HCT116 (cell line): ENCODE measurements at regions not wholly inside any gene's neighbourhood (a gene's known extent, or its start where the extent isn't known, plus 50 kb on each side); places are given as distances from the start of the nearest gene placed in this dataset.

ENCODE experiments used
- ATAC-seq: fragments of 200-7000 bp; cut with Tn5 transposase; 2 replicates; pipeline ENCODE4 v1.9.1; 2020; ENCODE audit warnings: mild to moderate bottlenecking, moderate library complexity
- BruUV-seq: library from RNA; stranded (reverse); fragments of 400-500 nt; replicated peaks from 2 replicates; lab custom pipeline; 2021; lab: Mats Ljungman, UMichigan
- CTCF ChIA-PET: fragments of 300-600 bp; sonication (Branson Sonifier 250); formaldehyde crosslinking; loops from one replicate; lab custom pipeline; 2021; ENCODE audit warnings: antibody characterized with exemption; lab: Charles Lee
- POLR2A ChIA-PET: fragments of 300-600, 350-600 bp; sonication (Branson Sonifier 250); formaldehyde crosslinking; loops from one replicate; lab custom pipeline; 2021; ENCODE audit warnings: antibody characterized with exemption; lab: Charles Lee
- RAD21 ChIA-PET, 2 experiments: fragments of 300-600 bp; sonication (Branson Sonifier 250); formaldehyde crosslinking; loops; one replicate each; lab custom pipeline; 2023; ENCODE audit warnings: low total read pairs in 2 of 2; ENCODE audit not compliant: uncharacterized antibody in 2 of 2, unreplicated experiment in 2 of 2, low non-redundant PET in 1 of 2; lab: Charles Lee
- DNase-seq: peaks from one replicate; pipeline ENCODE4 v3.0.0-alpha.2; 2010; ENCODE audit warnings: low read depth, low spot score
- H2AFZ ChIP-seq: fragments of 200-600 bp; shearing (Covaris generic), sonication (generic); 2 replicates; pipeline ENCODE4 v1.6.1; 2017; ENCODE audit warnings: low read depth, mixed run types, mixed read lengths, antibody characterized with exemption, low read length; ENCODE audit not compliant: poor library complexity, severe bottlenecking
- H3K27ac ChIP-seq: 2 replicates; pipeline ENCODE4 v1.5.1; 2012; ENCODE audit warnings: low read depth, low read length
- H3K27me3 ChIP-seq: fragments of 200-600 bp; sonication (generic); 2 replicates; pipeline ENCODE4 v1.6.1; 2016; ENCODE audit warnings: mixed run types, low read length, mixed read lengths; ENCODE audit not compliant: insufficient read depth
- H3K36me3 ChIP-seq, 2 experiments: fragments of 200-500 bp in 1 of 2; fragments of 200-600 bp in 1 of 2; sonication (Bioruptor generic) in 1 of 2; sonication (generic) in 1 of 2; 2 replicates each; pipeline versions ENCODE4 v1.5.1 to v1.6.1; 2014 to 2016; ENCODE audit warnings: low read length in 2 of 2, inconsistent platforms in 1 of 2, mixed read lengths in 1 of 2, mixed run types in 1 of 2; ENCODE audit not compliant: insufficient read depth in 2 of 2, control insufficient read depth in 1 of 2
- H3K4me1 ChIP-seq, 2 experiments: fragments of 200-600 bp in 1 of 2; sonication (generic) in 1 of 2; 2 replicates each; pipeline versions ENCODE4 v1.5.1 to v1.6.1; 2012 to 2017; ENCODE audit warnings: low read length in 2 of 2, inconsistent platforms in 1 of 2, mild to moderate bottlenecking in 1 of 2, mixed read lengths in 1 of 2, mixed run types in 1 of 2, moderate library complexity in 1 of 2; ENCODE audit not compliant: insufficient read depth in 2 of 2, control insufficient read depth in 1 of 2
- H3K4me2 ChIP-seq: fragments of 200-600 bp; sonication (generic); 2 replicates; pipeline ENCODE4 v1.6.1; 2017; ENCODE audit warnings: mixed run types, low read length, mixed read lengths
- H3K4me3 ChIP-seq, 2 experiments: fragments of 200-600 bp in 1 of 2; sonication (generic) in 1 of 2; replicated peaks in 1 of 2; 2 replicates each; pipeline ENCODE4 v1.5.1; 2011 to 2016; ENCODE audit warnings: low read length in 2 of 2, control low read depth in 1 of 2, low read depth in 1 of 2, mild to moderate bottlenecking in 1 of 2, mixed read lengths in 1 of 2, mixed run types in 1 of 2
- H3K79me2 ChIP-seq: fragments of 200-600 bp; sonication (generic); 2 replicates; pipeline ENCODE4 v1.6.1; 2017; ENCODE audit warnings: mild to moderate bottlenecking, mixed run types, low read length, moderate library complexity, mixed read lengths; ENCODE audit not compliant: insufficient read depth
- H3K9ac ChIP-seq: fragments of 200-600 bp; sonication (generic); 2 replicates; pipeline ENCODE4 v1.6.1; 2016; ENCODE audit warnings: low read length, mixed read lengths
- H3K9me2 ChIP-seq: fragments of 200-600 bp; sonication (generic), shearing (Covaris generic); 2 replicates; pipeline ENCODE4 v1.6.1; 2017; ENCODE audit warnings: mixed run types, mild to moderate bottlenecking, moderate library complexity; ENCODE audit not compliant: insufficient read depth
- H3K9me3 ChIP-seq, 2 experiments: fragments of 200-500 bp in 1 of 2; fragments of 200-600 bp in 1 of 2; sonication (Bioruptor generic) in 1 of 2; sonication (generic) in 1 of 2; 2 replicates each; pipeline ENCODE4 v1.6.1; 2014 to 2017; ENCODE audit warnings: low read length in 2 of 2, mixed read lengths in 2 of 2, inconsistent platforms in 1 of 2, low read depth in 1 of 2, mild to moderate bottlenecking in 1 of 2, mixed run types in 1 of 2, moderate library complexity in 1 of 2; ENCODE audit not compliant: control insufficient read depth in 1 of 2, insufficient read depth in 1 of 2
- H4K20me1 ChIP-seq: fragments of 200-600 bp; sonication (generic), shearing (Covaris generic); 2 replicates; pipeline ENCODE4 v1.6.1; 2017; ENCODE audit warnings: mixed run types, mild to moderate bottlenecking, moderate library complexity; ENCODE audit not compliant: insufficient read depth
- CBX3 ChIP-seq: IDR thresholded peaks from 2 replicates; pipeline ENCODE4 v1.6.1; 2012; ENCODE audit warnings: low read depth
- CEBPB ChIP-seq: IDR thresholded peaks from 2 replicates; pipeline ENCODE4 v1.6.1; 2012; ENCODE audit warnings: low read depth
- EZH2 ChIP-seq: fragments of 200-600 bp; sonication (generic); IDR thresholded peaks from 2 replicates; pipeline ENCODE4 v1.6.1; 2017; ENCODE audit warnings: antibody characterized with exemption, mixed run types
- SIN3A ChIP-seq: IDR thresholded peaks from 2 replicates; pipeline ENCODE4 v1.6.1; 2012; ENCODE audit warnings: low read depth
- SP1 ChIP-seq: IDR thresholded peaks from 2 replicates; pipeline ENCODE4 v1.6.1; 2012; ENCODE audit warnings: low read depth
- SRF ChIP-seq: IDR thresholded peaks from 2 replicates; pipeline ENCODE4 v1.6.1; 2012; ENCODE audit warnings: low read depth
- YY1 ChIP-seq: IDR thresholded peaks from 2 replicates; pipeline ENCODE4 v1.6.1; 2011; ENCODE audit warnings: low read length, low read depth, moderate library complexity, mild to moderate bottlenecking; ENCODE audit not compliant: insufficient replicate concordance; ENCODE audit errors: extremely low read depth
- ZFX ChIP-seq: fragments of 450-650 bp; IDR thresholded peaks from 2 replicates; pipeline ENCODE4 v1.6.1; 2017
- intact Hi-C: fragments of 100-400 bp; cut with micrococcal nuclease; formaldehyde crosslinking; loops from 2 replicates; pipeline ENCODE4 v1.10.0; 2022
- TF ChIP-seq, protein P1 (sequence below): IDR thresholded peaks from 2 replicates; pipeline ENCODE4 v1.6.1; 2012; ENCODE audit warnings: low read depth
- TF ChIP-seq, protein P2 (sequence below): IDR thresholded peaks from 2 replicates; pipeline ENCODE4 v1.6.1; 2012
- TF ChIP-seq, protein P3 (sequence below), 3 experiments: fragments of 200-600 bp in 1 of 3; sonication (generic) in 1 of 3; IDR thresholded peaks in 2 of 3; conservative IDR thresholded peaks in 1 of 3; 2 replicates each; pipeline ENCODE4 v1.5.1; 2012 to 2017; ENCODE audit warnings: low read depth in 2 of 3, low read length in 2 of 3, antibody characterized with exemption in 1 of 3, borderline replicate concordance in 1 of 3, control low read depth in 1 of 3, mild to moderate bottlenecking in 1 of 3, mixed read lengths in 1 of 3, mixed run types in 1 of 3, moderate library complexity in 1 of 3; ENCODE audit not compliant: insufficient read depth in 1 of 3

DNA sequence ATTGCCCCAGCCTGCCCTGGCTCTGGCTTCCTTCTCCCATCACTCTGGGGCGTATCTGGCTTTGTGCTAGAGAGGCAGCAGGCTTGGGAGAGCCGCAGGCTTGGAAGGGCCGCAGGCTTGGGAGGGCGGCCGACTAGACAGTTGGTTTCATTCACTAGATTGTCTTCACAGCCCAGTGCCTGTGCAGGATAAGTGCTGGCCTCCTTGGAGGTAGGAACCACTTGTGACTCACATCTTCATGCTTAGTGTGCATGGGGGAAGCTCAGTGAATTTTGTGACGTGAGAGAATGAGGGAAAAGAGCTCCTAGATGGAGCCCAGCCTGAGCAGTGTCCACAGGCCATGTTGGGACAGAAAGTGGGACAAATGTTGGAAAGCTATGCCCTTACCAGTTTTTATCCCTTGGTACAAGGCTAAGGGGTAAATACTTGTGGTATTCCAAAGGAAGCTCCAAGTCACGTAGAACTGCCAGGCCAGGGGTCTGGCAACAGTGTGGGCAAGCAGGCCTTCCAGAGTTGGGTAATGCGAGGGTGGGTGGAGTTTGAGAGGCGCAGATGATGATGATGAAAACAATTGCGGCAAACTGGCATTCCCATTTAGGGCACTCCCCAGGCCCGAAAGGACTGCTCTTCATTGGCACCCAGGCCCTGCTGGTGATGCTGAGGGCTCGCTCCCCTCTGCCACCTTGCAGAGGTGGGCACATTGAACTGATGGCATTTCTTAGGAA lies 100.1 kb downstream of the DDX1 start:
- H3K4me2 ChIP-seq = no peak overlapping the region
- no peaks in the 10 kb centered on the region for H4K20me1 ChIP-seq
- POLR2A ChIA-PET = no interaction called here
- TF ChIP-seq, protein P1, sequence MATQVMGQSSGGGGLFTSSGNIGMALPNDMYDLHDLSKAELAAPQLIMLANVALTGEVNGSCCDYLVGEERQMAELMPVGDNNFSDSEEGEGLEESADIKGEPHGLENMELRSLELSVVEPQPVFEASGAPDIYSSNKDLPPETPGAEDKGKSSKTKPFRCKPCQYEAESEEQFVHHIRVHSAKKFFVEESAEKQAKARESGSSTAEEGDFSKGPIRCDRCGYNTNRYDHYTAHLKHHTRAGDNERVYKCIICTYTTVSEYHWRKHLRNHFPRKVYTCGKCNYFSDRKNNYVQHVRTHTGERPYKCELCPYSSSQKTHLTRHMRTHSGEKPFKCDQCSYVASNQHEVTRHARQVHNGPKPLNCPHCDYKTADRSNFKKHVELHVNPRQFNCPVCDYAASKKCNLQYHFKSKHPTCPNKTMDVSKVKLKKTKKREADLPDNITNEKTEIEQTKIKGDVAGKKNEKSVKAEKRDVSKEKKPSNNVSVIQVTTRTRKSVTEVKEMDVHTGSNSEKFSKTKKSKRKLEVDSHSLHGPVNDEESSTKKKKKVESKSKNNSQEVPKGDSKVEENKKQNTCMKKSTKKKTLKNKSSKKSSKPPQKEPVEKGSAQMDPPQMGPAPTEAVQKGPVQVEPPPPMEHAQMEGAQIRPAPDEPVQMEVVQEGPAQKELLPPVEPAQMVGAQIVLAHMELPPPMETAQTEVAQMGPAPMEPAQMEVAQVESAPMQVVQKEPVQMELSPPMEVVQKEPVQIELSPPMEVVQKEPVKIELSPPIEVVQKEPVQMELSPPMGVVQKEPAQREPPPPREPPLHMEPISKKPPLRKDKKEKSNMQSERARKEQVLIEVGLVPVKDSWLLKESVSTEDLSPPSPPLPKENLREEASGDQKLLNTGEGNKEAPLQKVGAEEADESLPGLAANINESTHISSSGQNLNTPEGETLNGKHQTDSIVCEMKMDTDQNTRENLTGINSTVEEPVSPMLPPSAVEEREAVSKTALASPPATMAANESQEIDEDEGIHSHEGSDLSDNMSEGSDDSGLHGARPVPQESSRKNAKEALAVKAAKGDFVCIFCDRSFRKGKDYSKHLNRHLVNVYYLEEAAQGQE = no peak
- TF ChIP-seq, protein P2, sequence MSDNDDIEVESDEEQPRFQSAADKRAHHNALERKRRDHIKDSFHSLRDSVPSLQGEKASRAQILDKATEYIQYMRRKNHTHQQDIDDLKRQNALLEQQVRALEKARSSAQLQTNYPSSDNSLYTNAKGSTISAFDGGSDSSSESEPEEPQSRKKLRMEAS = no peak
- no peak for TF ChIP-seq YY1
- TF ChIP-seq CEBPB = no peak
- TF ChIP-seq, protein P3, sequence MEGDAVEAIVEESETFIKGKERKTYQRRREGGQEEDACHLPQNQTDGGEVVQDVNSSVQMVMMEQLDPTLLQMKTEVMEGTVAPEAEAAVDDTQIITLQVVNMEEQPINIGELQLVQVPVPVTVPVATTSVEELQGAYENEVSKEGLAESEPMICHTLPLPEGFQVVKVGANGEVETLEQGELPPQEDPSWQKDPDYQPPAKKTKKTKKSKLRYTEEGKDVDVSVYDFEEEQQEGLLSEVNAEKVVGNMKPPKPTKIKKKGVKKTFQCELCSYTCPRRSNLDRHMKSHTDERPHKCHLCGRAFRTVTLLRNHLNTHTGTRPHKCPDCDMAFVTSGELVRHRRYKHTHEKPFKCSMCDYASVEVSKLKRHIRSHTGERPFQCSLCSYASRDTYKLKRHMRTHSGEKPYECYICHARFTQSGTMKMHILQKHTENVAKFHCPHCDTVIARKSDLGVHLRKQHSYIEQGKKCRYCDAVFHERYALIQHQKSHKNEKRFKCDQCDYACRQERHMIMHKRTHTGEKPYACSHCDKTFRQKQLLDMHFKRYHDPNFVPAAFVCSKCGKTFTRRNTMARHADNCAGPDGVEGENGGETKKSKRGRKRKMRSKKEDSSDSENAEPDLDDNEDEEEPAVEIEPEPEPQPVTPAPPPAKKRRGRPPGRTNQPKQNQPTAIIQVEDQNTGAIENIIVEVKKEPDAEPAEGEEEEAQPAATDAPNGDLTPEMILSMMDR (IDR thresholded peaks at IDR 0.05 in 2 of 3, conservative IDR thresholded peaks at IDR 0.05 in 1 of 3; ENCODE audit: borderline replicate concordance in 1 of 3, insufficient read depth in 1 of 3, low read depth in 2 of 3, low read length in 2 of 3) = no peak
- no peak for TF ChIP-seq SP1
- no peak for TF ChIP-seq EZH2
- TF ChIP-seq ZFX = no peak
- no peak for TF ChIP-seq SIN3A
- no peak for TF ChIP-seq CBX3
- TF ChIP-seq SRF = no peak
- no peaks in the 10 kb centered on the region for H3K79me2 ChIP-seq
- no peaks in the 10 kb centered on the region for H3K4me1 ChIP-seq
- H2AFZ ChIP-seq = no peak overlapping the region
- no peaks in the 10 kb centered on the region for H3K9me3 ChIP-seq
- ATAC-seq (no peak), DNase-seq (no peak)
- no peak overlapping the region for H3K27ac ChIP-seq
- intact Hi-C loops = no loop called here
- H3K9ac ChIP-seq = no peak overlapping the region
- RAD21 ChIA-PET = no interaction called here
- CTCF ChIA-PET = no interaction called here
- peaks cover 23% of the 10 kb centered on the region for H3K27me3 ChIP-seq
- BruUV-seq = no TSS peak
- H3K9me2 ChIP-seq = no peaks in the 10 kb centered on the region
- H3K4me3 ChIP-seq = no peak overlapping the region
- no peaks in the 10 kb centered on the region for H3K36me3 ChIP-seq
